HEK293 (cell line): ENCODE measurements at regions not wholly inside any gene's neighbourhood (a gene's known extent, or its start where the extent isn't known, plus 50 kb on each side); places are given as distances from the start of the nearest gene placed in this dataset.

ENCODE experiments used
- CTCF ChIA-PET: fragments of 350-600 bp; formaldehyde crosslinking; extraction: SDS; loops from one replicate; lab custom pipeline; 2021; ENCODE audit warnings: antibody characterized with exemption; lab: Yijun Ruan, JAX
- POLR2A ChIA-PET: fragments of 300-600 bp; formaldehyde crosslinking; extraction: SDS; loops from one replicate; lab custom pipeline; 2020; ENCODE audit warnings: antibody characterized with exemption, inconsistent platforms; lab: Yijun Ruan, JAX
- H3K27ac ChIP-seq: fragments of 200-500 bp; sonication (Bioruptor generic); 2 replicates; pipeline ENCODE4 v1.5.1; 2014; ENCODE audit warnings: low read depth, low read length, control low read depth, inconsistent platforms; ENCODE audit errors: extremely low read depth
- H3K36me3 ChIP-seq, 2 experiments: fragments of 200-500 bp in 1 of 2; sonication (Bioruptor generic) in 1 of 2; 1 replicate in 1 of 2; 2 replicates in 1 of 2; pipeline ENCODE4 v1.5.1; 2014 to 2017; ENCODE audit warnings: inconsistent platforms in 2 of 2, low read length in 2 of 2; ENCODE audit not compliant: control insufficient read depth in 2 of 2, insufficient read depth in 1 of 2
- H3K4me1 ChIP-seq: fragments of 200-500 bp; sonication (Bioruptor generic); 2 replicates; pipeline ENCODE4 v1.5.1; 2014; ENCODE audit warnings: mild to moderate bottlenecking, low read length, inconsistent platforms; ENCODE audit not compliant: control insufficient read depth, insufficient read depth
- H3K4me3 ChIP-seq: 2 replicates; pipeline ENCODE4 v1.5.1; 2011; ENCODE audit warnings: low read depth, mild to moderate bottlenecking, control low read depth, low read length, moderate library complexity
- H3K9me3 ChIP-seq: fragments of 200-500 bp; sonication (Bioruptor generic); 2 replicates; pipeline ENCODE4 v1.5.1; 2014; ENCODE audit warnings: low read depth, low read length, inconsistent platforms; ENCODE audit not compliant: control insufficient read depth, insufficient read depth
- BCL11A ChIP-seq: fragments of 450-650 bp; formaldehyde crosslinking; IDR thresholded peaks from 2 replicates; pipeline ENCODE4 v1.5.1; 2016; ENCODE audit warnings: low read depth, missing biosample characterization, missing genetic modification characterization
- BCL6B ChIP-seq: fragments of 450-650 bp; formaldehyde crosslinking; IDR thresholded peaks from 2 replicates; pipeline ENCODE4 v1.5.1; 2017; ENCODE audit warnings: missing biosample characterization, missing genetic modification characterization
- MYNN ChIP-seq: fragments of 450-650 bp; formaldehyde crosslinking; IDR thresholded peaks from 2 replicates; pipeline ENCODE4 v1.5.1; 2016; ENCODE audit warnings: missing biosample characterization, missing genetic modification characterization, borderline replicate concordance
- SETDB1 ChIP-seq: IDR thresholded peaks from one replicate; pipeline ENCODE4 v1.6.1; 2017; ENCODE audit warnings: mild to moderate bottlenecking, low read length, moderate library complexity, mixed read lengths; ENCODE audit not compliant: insufficient read length
- TRIM28 ChIP-seq: IDR thresholded peaks from 2 replicates; pipeline ENCODE4 v1.6.1; 2011; ENCODE audit warnings: low read length, control low read depth, borderline replicate concordance
- ZFP3 ChIP-seq: fragments of 450-650 bp; formaldehyde crosslinking; IDR thresholded peaks from 2 replicates; pipeline ENCODE4 v1.5.1; 2016; ENCODE audit warnings: low read depth, missing biosample characterization, missing genetic modification characterization
- ZNF10 ChIP-seq: fragments of 450-650 bp; formaldehyde crosslinking; IDR thresholded peaks from 2 replicates; pipeline ENCODE4 v1.5.1; 2017; ENCODE audit warnings: missing biosample characterization, missing genetic modification characterization
- ZNF2 ChIP-seq: fragments of 450-650 bp; formaldehyde crosslinking; IDR thresholded peaks from 2 replicates; pipeline ENCODE4 v1.5.1; 2016; ENCODE audit warnings: missing biosample characterization, missing genetic modification characterization
- ZNF223 ChIP-seq: fragments of 450-650 bp; formaldehyde crosslinking; IDR thresholded peaks from 2 replicates; pipeline ENCODE4 v1.5.1; 2016; ENCODE audit warnings: missing biosample characterization, missing genetic modification characterization
- ZNF335 ChIP-seq: fragments of 450-650 bp; formaldehyde crosslinking; conservative IDR thresholded peaks from 2 replicates; pipeline ENCODE4 v1.5.1; 2016; ENCODE audit warnings: missing biosample characterization, missing genetic modification characterization
- ZNF433 ChIP-seq: fragments of 450-650 bp; formaldehyde crosslinking; IDR thresholded peaks from 2 replicates; pipeline ENCODE4 v1.5.1; 2016; ENCODE audit warnings: missing biosample characterization, missing genetic modification characterization, low read depth
- ZNF501 ChIP-seq: fragments of 450-650 bp; formaldehyde crosslinking; IDR thresholded peaks from 2 replicates; pipeline ENCODE4 v1.5.1; 2016; ENCODE audit warnings: missing biosample characterization, missing genetic modification characterization
- ZNF513 ChIP-seq: fragments of 450-650 bp; IDR thresholded peaks from 2 replicates; pipeline ENCODE4 v1.5.1; 2018; ENCODE audit warnings: missing biosample characterization, missing genetic modification characterization
- ZNF544 ChIP-seq: fragments of 450-650 bp; formaldehyde crosslinking; IDR thresholded peaks from 2 replicates; pipeline ENCODE4 v1.5.0; 2017; ENCODE audit warnings: missing biosample characterization, missing genetic modification characterization
- ZNF548 ChIP-seq: fragments of 450-650 bp; formaldehyde crosslinking; IDR thresholded peaks from 2 replicates; pipeline ENCODE4 v1.5.1; 2016; ENCODE audit warnings: missing biosample characterization, missing genetic modification characterization
- ZNF629 ChIP-seq: fragments of 450-650 bp; formaldehyde crosslinking; IDR thresholded peaks from 2 replicates; pipeline ENCODE4 v1.5.1; 2017; ENCODE audit warnings: missing biosample characterization, missing genetic modification characterization
- ZNF692 ChIP-seq: fragments of 450-650 bp; formaldehyde crosslinking; IDR thresholded peaks from 2 replicates; pipeline ENCODE4 v1.5.1; 2016; ENCODE audit warnings: missing biosample characterization, missing genetic modification characterization
- ZNF791 ChIP-seq: fragments of 450-650 bp; formaldehyde crosslinking; IDR thresholded peaks from 2 replicates; pipeline ENCODE4 v1.5.1; 2016; ENCODE audit warnings: missing biosample characterization, missing genetic modification characterization
- ZNF837 ChIP-seq: fragments of 450-650 bp; formaldehyde crosslinking; IDR thresholded peaks from 2 replicates; pipeline ENCODE4 v1.5.1; 2016; ENCODE audit warnings: missing biosample characterization, missing genetic modification characterization
- ZSCAN16 ChIP-seq: fragments of 450-650 bp; formaldehyde crosslinking; IDR thresholded peaks from 2 replicates; pipeline ENCODE4 v1.5.1; 2016; ENCODE audit warnings: missing biosample characterization, missing genetic modification characterization
- ZSCAN5A ChIP-seq: fragments of 450-650 bp; formaldehyde crosslinking; IDR thresholded peaks from 2 replicates; pipeline ENCODE4 v1.5.1; 2016; ENCODE audit warnings: missing biosample characterization, missing genetic modification characterization

GRCh38 chr11:112439614-112440013 lies 179.0 kb upstream of the PLET1 start:
- Histone ChIP-seq H3K36me3 (no peaks in the 10 kb centered on the region), H3K9me3 (no peaks in the 10 kb centered on the region), H3K4me1 (no peaks in the 10 kb centered on the region), H3K27ac (no peak overlapping the region), H3K4me3 (no peak overlapping the region)
- ChIA-PET POLR2A (no interaction called here), CTCF (interaction anchor here (0.6 to 2.4 kb wide), 11 partner anchors 18 to 148 kb away, joined by 3 to 29 read pairs (median 3); no protein-coding TSS in a partner anchor)
- no peak for TF ChIP-seq BCL11A (tag by site-specific recombination)
- TF ChIP-seq SETDB1, result peak; percentile 99
- TF ChIP-seq TRIM28, result peak; percentile 71
- no peak for TF ChIP-seq ZSCAN5A (tag by site-specific recombination)
- no peak for TF ChIP-seq ZNF692
- TF ChIP-seq ZNF501, result no peak
- no peak for TF ChIP-seq ZNF223 (tag by site-specific recombination)

GRCh38 chr11:112440518-112440917 lies 179.9 kb upstream of the PLET1 start:
- Histone ChIP-seq H3K4me3 (no peak overlapping the region), H3K9me3 (no peaks in the 10 kb centered on the region), H3K27ac (no peak overlapping the region), H3K4me1 (no peaks in the 10 kb centered on the region), H3K36me3 (no peaks in the 10 kb centered on the region)
- TF ChIP-seq BCL6B (tag by site-specific recombination) (no peak), ZNF513 (tag by site-specific recombination) (no peak), ZNF837 (no peak), ZFP3 (no peak), ZNF10 (no peak), ZNF335 (tag by site-specific recombination) (no peak), ZNF2 (tag by site-specific recombination) (no peak), MYNN (no peak), ZSCAN16 (tag by site-specific recombination) (no peak), ZNF791 (tag by site-specific recombination) (no peak), ZNF548 (tag by site-specific recombination) (no peak), ZNF433 (tag by site-specific recombination) (no peak), ZNF544 (tag by site-specific recombination) (no peak), ZNF629 (tag by site-specific recombination) (no peak)
- ChIA-PET CTCF (interaction anchor here (0.5 to 2.4 kb wide), 20 partner anchors 18 to 856 kb away, joined by 3 to 29 read pairs (median 3); no protein-coding TSS in a partner anchor), POLR2A (no interaction called here)
